ENCODE measurements at regions not wholly inside any gene's neighbourhood (a gene's known extent, or its start where the extent isn't known, plus 50 kb on each side); places are given as distances from the start of the nearest gene placed in this dataset.
A peak's percentile ranks its signal among the peaks of the same experiment; 100 is the strongest.
"Not testable (repeated sequence)": the region's sequence is repeated elsewhere in the genome, so short reads cannot be mapped to it uniquely, and the experiment has no call there.

- H3K4me1 ChIP-seq (ENCODE audit: control insufficient read depth, extremely low read depth, insufficient read depth, low read length); H3K36me3 ChIP-seq (ENCODE audit: control insufficient read depth in 2 of 2, extremely low read depth in 1 of 2, insufficient read depth in 2 of 2, low read length in 2 of 2); H3K9me3 ChIP-seq (replicated peaks; ENCODE audit: control insufficient read depth, insufficient read depth, low read length); CTCF ChIA-PET; BruUV-seq (replicated peaks); H3K9ac ChIP-seq (replicated peaks; ENCODE audit: extremely low read depth, insufficient read depth, low read length); H3K79me2 ChIP-seq (ENCODE audit: control insufficient read depth, insufficient read depth, low read length); intact Hi-C loops (cut with micrococcal nuclease); H3K27me3 ChIP-seq (ENCODE audit: control insufficient read depth in 2 of 2, insufficient read depth in 2 of 2, low read length in 2 of 2); H2AFZ ChIP-seq (ENCODE audit: low read depth, low read length); POLR2A ChIA-PET; H4K20me1 ChIP-seq (replicated peaks; ENCODE audit: control insufficient read depth, extremely low read depth, insufficient read depth, low read length); H3K9me1 ChIP-seq (replicated peaks; ENCODE audit: control insufficient read depth, extremely low read depth, insufficient read depth, low read length); FAIRE-seq; H3K4me2 ChIP-seq (ENCODE audit: insufficient read depth, low read length); H3K27ac ChIP-seq (ENCODE audit: insufficient read depth, low read depth, low read length); dilution Hi-C loops (cut with MboI; ENCODE audit: extremely low pct_ligation_motif_present, low sequenced_read_pairs); H3K4me3 ChIP-seq (replicated peaks in 1 of 3; ENCODE audit: insufficient read depth in 1 of 3, low read depth in 1 of 3, low read length in 3 of 3); DNase-seq (ENCODE audit: low read depth, low spot score): not testable (repeated sequence)
Measured at GRCh38 chr9:41354978-41355377, 165.9 kb upstream of the ZNG1F start.

GRCh38 chr9:41354060-41354934 lies 165.2 kb upstream of the ZNG1F start:
- H3K4me1 ChIP-seq (ENCODE audit: control insufficient read depth, extremely low read depth, insufficient read depth, low read length); FAIRE-seq; H4K20me1 ChIP-seq (replicated peaks; ENCODE audit: control insufficient read depth, extremely low read depth, insufficient read depth, low read length); H3K9me3 ChIP-seq (replicated peaks; ENCODE audit: control insufficient read depth, insufficient read depth, low read length); intact Hi-C loops (cut with micrococcal nuclease); H3K9ac ChIP-seq (replicated peaks; ENCODE audit: extremely low read depth, insufficient read depth, low read length); H3K27ac ChIP-seq (ENCODE audit: insufficient read depth, low read depth, low read length); dilution Hi-C loops (cut with MboI; ENCODE audit: extremely low pct_ligation_motif_present, low sequenced_read_pairs); POLR2A ChIA-PET; H3K36me3 ChIP-seq (ENCODE audit: control insufficient read depth in 2 of 2, extremely low read depth in 1 of 2, insufficient read depth in 2 of 2, low read length in 2 of 2); H3K9me1 ChIP-seq (replicated peaks; ENCODE audit: control insufficient read depth, extremely low read depth, insufficient read depth, low read length); H3K27me3 ChIP-seq (ENCODE audit: control insufficient read depth in 2 of 2, insufficient read depth in 2 of 2, low read length in 2 of 2); BruUV-seq (replicated peaks); H3K4me2 ChIP-seq (ENCODE audit: insufficient read depth, low read length); CTCF ChIA-PET; H3K79me2 ChIP-seq (ENCODE audit: control insufficient read depth, insufficient read depth, low read length); DNase-seq (ENCODE audit: low read depth, low spot score): not testable (repeated sequence)
- Histone ChIP-seq H3K4me3 (replicated peaks in 1 of 3; ENCODE audit: insufficient read depth in 1 of 3, low read depth in 1 of 3, low read length in 3 of 3) (peak overlapping the region in 2 of 3 experiments; percentile 4 to 11), H2AFZ (ENCODE audit: low read depth, low read length) (peak overlapping the region; percentile 41)

- dilution Hi-C loops (cut with MboI; ENCODE audit: extremely low pct_ligation_motif_present, low sequenced_read_pairs); H3K9ac ChIP-seq (replicated peaks; ENCODE audit: extremely low read depth, insufficient read depth, low read length); H4K20me1 ChIP-seq (replicated peaks; ENCODE audit: control insufficient read depth, extremely low read depth, insufficient read depth, low read length); H3K27ac ChIP-seq (ENCODE audit: insufficient read depth, low read depth, low read length); FAIRE-seq; H3K36me3 ChIP-seq (ENCODE audit: control insufficient read depth in 2 of 2, extremely low read depth in 1 of 2, insufficient read depth in 2 of 2, low read length in 2 of 2); H3K4me2 ChIP-seq (ENCODE audit: insufficient read depth, low read length); DNase-seq (ENCODE audit: low read depth, low spot score); H3K79me2 ChIP-seq (ENCODE audit: control insufficient read depth, insufficient read depth, low read length); H3K9me1 ChIP-seq (replicated peaks; ENCODE audit: control insufficient read depth, extremely low read depth, insufficient read depth, low read length); CTCF ChIA-PET; BruUV-seq (replicated peaks); H3K4me3 ChIP-seq (replicated peaks in 1 of 3; ENCODE audit: insufficient read depth in 1 of 3, low read depth in 1 of 3, low read length in 3 of 3); intact Hi-C loops (cut with micrococcal nuclease); H3K4me1 ChIP-seq (ENCODE audit: control insufficient read depth, extremely low read depth, insufficient read depth, low read length); H2AFZ ChIP-seq (ENCODE audit: low read depth, low read length); H3K9me3 ChIP-seq (replicated peaks; ENCODE audit: control insufficient read depth, insufficient read depth, low read length); POLR2A ChIA-PET; H3K27me3 ChIP-seq (ENCODE audit: control insufficient read depth in 2 of 2, insufficient read depth in 2 of 2, low read length in 2 of 2): not testable (repeated sequence)
Measured at GRCh38 chr9:41353026-41353425, 163.9 kb upstream of the ZNG1F start.

GRCh38 chr9:41352390-41352789 lies 163.3 kb upstream of the ZNG1F start:
- H3K9ac ChIP-seq (replicated peaks; ENCODE audit: extremely low read depth, insufficient read depth, low read length); intact Hi-C loops (cut with micrococcal nuclease); H3K9me3 ChIP-seq (replicated peaks; ENCODE audit: control insufficient read depth, insufficient read depth, low read length); H2AFZ ChIP-seq (ENCODE audit: low read depth, low read length); DNase-seq (ENCODE audit: low read depth, low spot score); H3K4me3 ChIP-seq (replicated peaks in 1 of 3; ENCODE audit: insufficient read depth in 1 of 3, low read depth in 1 of 3, low read length in 3 of 3); H3K27ac ChIP-seq (ENCODE audit: insufficient read depth, low read depth, low read length); H3K27me3 ChIP-seq (ENCODE audit: control insufficient read depth in 2 of 2, insufficient read depth in 2 of 2, low read length in 2 of 2); H3K79me2 ChIP-seq (ENCODE audit: control insufficient read depth, insufficient read depth, low read length); CTCF ChIA-PET; H4K20me1 ChIP-seq (replicated peaks; ENCODE audit: control insufficient read depth, extremely low read depth, insufficient read depth, low read length); dilution Hi-C loops (cut with MboI; ENCODE audit: extremely low pct_ligation_motif_present, low sequenced_read_pairs); H3K36me3 ChIP-seq (ENCODE audit: control insufficient read depth in 2 of 2, extremely low read depth in 1 of 2, insufficient read depth in 2 of 2, low read length in 2 of 2); H3K9me1 ChIP-seq (replicated peaks; ENCODE audit: control insufficient read depth, extremely low read depth, insufficient read depth, low read length); POLR2A ChIA-PET; H3K4me1 ChIP-seq (ENCODE audit: control insufficient read depth, extremely low read depth, insufficient read depth, low read length); FAIRE-seq; H3K4me2 ChIP-seq (ENCODE audit: insufficient read depth, low read length); BruUV-seq (replicated peaks): not testable (repeated sequence)
